ENCODE measurements at regions not wholly inside any gene's neighbourhood (a gene's known extent, or its start where the extent isn't known, plus 50 kb on each side); places are given as distances from the start of the nearest gene placed in this dataset.

GRCh38 chr13:40083841-40084240 is 428.4 kb downstream of the COG6 start:
- Histone ChIP-seq H3K27me3 (ENCODE audit: control insufficient read depth, insufficient read depth, low read length) (no peaks in the 10 kb centered on the region; the same call in 1 of the 2 replicates), H3K36me3 (ENCODE audit: control insufficient read depth, insufficient read depth, low read length) (no peaks in the 10 kb centered on the region), H3K4me3 (ENCODE audit: low read depth, low read length) (no peak overlapping the region)
- no peak for DNase-seq (ENCODE audit: low read depth)
- TF ChIP-seq CTCF (IDR thresholded peaks at IDR 0.05; ENCODE audit: insufficient read depth, low read depth, low read length) = no peak
- ChIA-PET POLR2A (no interaction called here), CTCF (interaction anchor here (0.8 to 4.6 kb wide), 3 partner anchors 9 to 15 kb away, joined by 3 to 22 read pairs (median 5); no protein-coding TSS in a partner anchor)

- Histone ChIP-seq H3K36me3 (ENCODE audit: control insufficient read depth, insufficient read depth, low read length) (no peaks in the 10 kb centered on the region), H3K4me3 (ENCODE audit: low read depth, low read length) (no peak overlapping the region), H3K27me3 (ENCODE audit: control insufficient read depth, insufficient read depth, low read length) (no peaks in the 10 kb centered on the region; the same call in 1 of the 2 replicates)
- TF ChIP-seq CTCF (IDR thresholded peaks at IDR 0.05; ENCODE audit: insufficient read depth, low read depth, low read length) = no peak
- ChIA-PET POLR2A (no interaction called here), CTCF (interaction anchor here (1.4 to 4.6 kb wide), 2 partner anchors 10 to 16 kb away, joined by 3 to 22 read pairs; no protein-coding TSS in a partner anchor)
- DNase-seq (ENCODE audit: low read depth) = no peak
Measured at GRCh38 chr13:40084934-40085333, 429.5 kb downstream of the COG6 start.

GRCh38 chr13:40087091-40088002 is 431.9 kb downstream of the COG6 start:
- no peak for DNase-seq (ENCODE audit: low read depth)
- no peak for TF ChIP-seq CTCF (IDR thresholded peaks at IDR 0.05; ENCODE audit: insufficient read depth, low read depth, low read length)
- POLR2A ChIA-PET = no interaction called here
- CTCF ChIA-PET = interaction anchor here (4.6 kb wide), 1 partner anchor 18 kb away, joined by 22 read pairs; no protein-coding TSS in a partner anchor
- Histone ChIP-seq H3K36me3 (ENCODE audit: control insufficient read depth, insufficient read depth, low read length) (no peaks in the 10 kb centered on the region), H3K4me3 (ENCODE audit: low read depth, low read length) (no peak overlapping the region), H3K27me3 (ENCODE audit: control insufficient read depth, insufficient read depth, low read length) (no peaks in the 10 kb centered on the region; the same call in 1 of the 2 replicates)

GRCh38 chr13:40094056-40094455 is 438.6 kb downstream of the COG6 start:
- ChIA-PET CTCF (interaction anchor here (0.8 kb wide), 1 partner anchor 14 kb away, joined by 3 read pairs; no protein-coding TSS in a partner anchor), POLR2A (no interaction called here)
- Histone ChIP-seq H3K36me3 (ENCODE audit: control insufficient read depth, insufficient read depth, low read length) (no peaks in the 10 kb centered on the region), H3K4me3 (ENCODE audit: low read depth, low read length) (no peak overlapping the region), H3K27me3 (ENCODE audit: control insufficient read depth, insufficient read depth, low read length) (peaks cover 1% of the 10 kb centered on the region; the same call in 1 of the 2 replicates)
- DNase-seq (ENCODE audit: low read depth) = no peak
- no peak for TF ChIP-seq CTCF (IDR thresholded peaks at IDR 0.05; ENCODE audit: insufficient read depth, low read depth, low read length)

- H3K4me3 ChIP-seq (ENCODE audit: low read depth, low read length) = no peak overlapping the region
- DNase-seq (ENCODE audit: low read depth) = no peak
- peaks cover 1% of the 10 kb centered on the region; the same call in 1 of the 2 replicates for H3K27me3 ChIP-seq (ENCODE audit: control insufficient read depth, insufficient read depth, low read length)
- CTCF ChIA-PET = interaction anchor here (1.5 kb wide), 1 partner anchor 18 kb away, joined by 4 read pairs; no protein-coding TSS in a partner anchor
- POLR2A ChIA-PET = no interaction called here
- no peaks in the 10 kb centered on the region for H3K36me3 ChIP-seq (ENCODE audit: control insufficient read depth, insufficient read depth, low read length)
- no peak for TF ChIP-seq CTCF (IDR thresholded peaks at IDR 0.05; ENCODE audit: insufficient read depth, low read depth, low read length)
Measured at GRCh38 chr13:40095695-40096356, 440.4 kb downstream of the COG6 start.
